Endodermal cell (in vitro differentiated cells): ENCODE measurements at regions not wholly inside any gene's neighbourhood (a gene's known extent, or its start where the extent isn't known, plus 50 kb on each side); places are given as distances from the start of the nearest gene placed in this dataset.

ENCODE experiments used
- DNase-seq: peaks from one replicate; pipeline ENCODE4 v3.0.0-alpha.2; 2017
- H3K27ac ChIP-seq: 2 replicates; pipeline ENCODE4 v1.5.1; 2013; ENCODE audit warnings: mild to moderate bottlenecking, low read depth, low read length, moderate library complexity
- H3K27me3 ChIP-seq: 2 replicates; pipeline ENCODE4 v1.6.1; 2013; ENCODE audit warnings: mild to moderate bottlenecking, low read length, moderate library complexity; ENCODE audit not compliant: insufficient read depth, control insufficient read depth, poor library complexity, severe bottlenecking
- H3K36me3 ChIP-seq: 2 replicates; pipeline ENCODE4 v1.7.0; 2013; ENCODE audit warnings: mild to moderate bottlenecking, low read length, moderate library complexity; ENCODE audit not compliant: control insufficient read depth, insufficient read depth
- H3K4me1 ChIP-seq: one replicate; pipeline ENCODE4 v1.7.0; 2013; ENCODE audit warnings: low read length; ENCODE audit not compliant: control insufficient read depth, insufficient read depth
- H3K4me3 ChIP-seq: 2 replicates; pipeline ENCODE4 v1.5.1; 2013; ENCODE audit warnings: mild to moderate bottlenecking, low read length, moderate library complexity
- H3K9ac ChIP-seq: 2 replicates; pipeline ENCODE4 v1.6.1; 2013; ENCODE audit warnings: mild to moderate bottlenecking, low read length, moderate library complexity; ENCODE audit not compliant: poor library complexity, severe bottlenecking; ENCODE audit errors: extremely low read depth
- H3K9me3 ChIP-seq: 2 replicates; pipeline ENCODE4 v1.6.1; 2013; ENCODE audit warnings: mild to moderate bottlenecking, low read length, moderate library complexity; ENCODE audit not compliant: control insufficient read depth
- H3K27ac Mint-ChIP-seq: 2 replicates; pipeline ENCODE4 v1.8.0; 2020; ENCODE audit warnings: mixed read lengths
- H3K27me3 Mint-ChIP-seq: 2 replicates; pipeline ENCODE4 v1.8.0; 2021; ENCODE audit warnings: mild to moderate bottlenecking, mixed read lengths; ENCODE audit not compliant: insufficient read depth
- H3K36me3 Mint-ChIP-seq: 2 replicates; pipeline ENCODE4 v1.8.0; 2020; ENCODE audit warnings: low read depth, mixed read lengths
- H3K4me1 Mint-ChIP-seq: 2 replicates; pipeline ENCODE4 v1.8.0; 2020; ENCODE audit warnings: mixed read lengths
- H3K4me3 Mint-ChIP-seq: 2 replicates; pipeline ENCODE4 v1.8.0; 2020; ENCODE audit warnings: mild to moderate bottlenecking, moderate library complexity, mixed read lengths
- H3K9me3 Mint-ChIP-seq: 2 replicates; pipeline ENCODE4 v1.8.0; 2020; ENCODE audit warnings: mild to moderate bottlenecking, mixed read lengths
- CTCF ChIP-seq: fragments of 200-600 bp; sonication (generic); conservative IDR thresholded peaks from 2 replicates; pipeline ENCODE4 v1.5.0; 2021; ENCODE audit warnings: antibody characterized with exemption, mild to moderate bottlenecking
- WGBS, 2 experiments: methylation state at CpG; one replicate each; pipeline versions ENCODE4 v1.1.5 to v1.1.7; 2013; ENCODE audit warnings: missing lambda C conversion rate in 2 of 2, mixed read lengths in 1 of 2; ENCODE audit not compliant: insufficient coverage in 1 of 2, insufficient read length in 1 of 2; 5-methylcytosine and 5-hydroxymethylcytosine counted together

DNA sequence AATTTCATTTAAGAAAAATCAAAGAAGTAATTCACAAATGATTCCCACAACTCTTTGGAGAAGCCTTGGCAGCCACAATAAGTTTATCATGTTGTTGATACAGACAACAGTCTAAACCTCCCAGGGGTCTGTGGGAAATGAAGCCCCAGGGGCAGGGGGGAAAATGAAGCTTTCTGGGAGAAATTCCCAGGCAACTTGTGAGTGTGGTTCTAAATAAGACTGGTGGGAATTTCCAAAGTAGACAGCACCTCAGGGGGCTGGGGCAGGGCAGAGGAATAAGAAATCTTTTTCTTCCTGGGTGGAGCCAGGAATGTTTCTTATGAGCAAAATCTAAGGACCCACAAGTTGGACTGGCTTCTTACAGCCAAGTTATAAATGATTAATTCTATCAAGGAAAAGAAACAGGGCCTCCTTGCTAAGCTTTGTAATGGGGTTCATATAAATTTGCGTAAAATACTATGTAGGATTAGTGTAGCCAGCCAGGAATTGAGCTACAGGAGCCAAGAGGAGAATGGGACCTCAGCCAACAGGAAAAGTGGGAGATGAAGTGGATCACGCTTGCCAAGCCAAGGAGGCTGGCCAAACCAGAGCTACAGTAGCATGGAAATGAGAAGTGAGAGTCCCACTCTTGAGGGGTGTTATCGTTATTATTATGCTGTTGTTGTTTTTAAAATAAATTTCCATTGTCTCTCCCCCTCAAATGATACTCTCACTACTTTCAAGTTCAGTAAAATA, 182.9 kb upstream of the FAR2 start:
- no peak for DNase-seq
- Histone ChIP-seq H3K27me3 (no peaks in the 10 kb centered on the region), H3K9me3 (no peaks in the 10 kb centered on the region), H3K9ac (no peak overlapping the region), H3K4me3 (no peak overlapping the region), H3K27ac (no peak overlapping the region), H3K4me1 (no peaks in the 10 kb centered on the region), H3K36me3 (no peaks in the 10 kb centered on the region)
- no peak overlapping the region for H3K27ac Mint-ChIP-seq
- no peaks in the 10 kb centered on the region for H3K9me3 Mint-ChIP-seq
- H3K4me3 Mint-ChIP-seq = no peak overlapping the region
- WGBS, 2 experiments = 93 to 94% methylated on average over 2 of the region's 3 CpGs
- no peaks in the 10 kb centered on the region for H3K36me3 Mint-ChIP-seq
- H3K27me3 Mint-ChIP-seq = no peaks in the 10 kb centered on the region
- peaks cover 5% of the 10 kb centered on the region for H3K4me1 Mint-ChIP-seq
- TF ChIP-seq CTCF = no peak

GRCh38 chr12:28967426-28967825, 181.7 kb upstream of the FAR2 start:
- Histone ChIP-seq H3K27me3 (no peaks in the 10 kb centered on the region), H3K27ac (no peak overlapping the region), H3K9me3 (no peaks in the 10 kb centered on the region), H3K36me3 (no peaks in the 10 kb centered on the region), H3K4me1 (no peaks in the 10 kb centered on the region), H3K9ac (no peak overlapping the region), H3K4me3 (no peak overlapping the region)
- no peaks in the 10 kb centered on the region for H3K27me3 Mint-ChIP-seq
- H3K9me3 Mint-ChIP-seq = no peaks in the 10 kb centered on the region
- WGBS, 2 experiments = 90 to 95% methylated on average over 6 to 8 of the region's 8 CpGs
- H3K4me1 Mint-ChIP-seq = peaks cover 5% of the 10 kb centered on the region
- no peak for TF ChIP-seq CTCF
- H3K4me3 Mint-ChIP-seq = no peak overlapping the region
- DNase-seq = no peak
- H3K36me3 Mint-ChIP-seq = no peaks in the 10 kb centered on the region
- H3K27ac Mint-ChIP-seq = no peak overlapping the region

DNA sequence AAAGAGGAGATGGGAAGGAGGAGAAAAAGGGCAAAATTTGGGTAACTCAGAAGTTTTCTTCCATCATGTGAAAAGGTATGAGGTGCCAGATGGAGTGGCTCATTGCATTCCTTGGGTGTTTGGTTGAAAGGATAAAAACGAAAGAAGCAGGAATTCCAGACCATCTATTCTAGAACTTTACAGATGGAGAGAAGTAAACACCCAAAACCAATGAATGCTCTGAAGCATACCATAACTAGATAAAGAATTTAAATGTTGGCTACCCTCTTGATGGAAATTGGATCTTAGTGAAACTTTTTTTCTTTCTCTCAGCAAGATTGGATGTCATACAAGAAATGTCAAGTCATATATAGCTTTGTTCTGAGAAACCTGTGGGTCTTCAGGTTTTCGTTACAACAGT, 175.6 kb upstream of the FAR2 start:
- H3K27me3 ChIP-seq = no peaks in the 10 kb centered on the region
- H3K4me3 Mint-ChIP-seq = no peak overlapping the region

More for the DNA sequence above, 175.6 kb upstream of the FAR2 start:
- no peaks in the 10 kb centered on the region for H3K27me3 Mint-ChIP-seq
- 80 to 85% methylated on average over 2 of the region's 2 CpGs for WGBS, 2 experiments
- Histone ChIP-seq H3K4me3 (no peak overlapping the region), H3K36me3 (no peaks in the 10 kb centered on the region), H3K9me3 (no peaks in the 10 kb centered on the region), H3K27ac (no peak overlapping the region), H3K4me1 (no peaks in the 10 kb centered on the region), H3K9ac (no peak overlapping the region)
- no peak for DNase-seq
- no peak overlapping the region for H3K27ac Mint-ChIP-seq
- H3K9me3 Mint-ChIP-seq = no peaks in the 10 kb centered on the region
- H3K36me3 Mint-ChIP-seq = no peaks in the 10 kb centered on the region
- TF ChIP-seq CTCF = no peak
- H3K4me1 Mint-ChIP-seq = no peaks in the 10 kb centered on the region
